DND-41 (cell line): ENCODE measurements at regions not wholly inside any gene's neighbourhood (a gene's known extent, or its start where the extent isn't known, plus 50 kb on each side); places are given as distances from the start of the nearest gene placed in this dataset.

Source experiments
- CTCF ChIP-seq: IDR thresholded peaks from 2 replicates; pipeline ENCODE4 v1.5.1; 2012; ENCODE audit warnings: borderline replicate concordance, low read length, moderate library complexity, mild to moderate bottlenecking; ENCODE audit not compliant: poor library complexity, severe bottlenecking; ENCODE audit errors: extremely low read depth
- EZH2 ChIP-seq: IDR thresholded peaks from 3 replicates; pipeline ENCODE4 v1.6.1; 2012; ENCODE audit warnings: borderline replicate concordance, low read depth, mild to moderate bottlenecking, moderate library complexity, low read length, inconsistent platforms; ENCODE audit not compliant: severe bottlenecking

- no peak for TF ChIP-seq EZH2
- no peak for TF ChIP-seq CTCF
Measured at GRCh38 chr16:11471548-11471947, 115.2 kb downstream of the LITAF start.
